ENCODE measurements at regions not wholly inside any gene's neighbourhood (a gene's known extent, or its start where the extent isn't known, plus 50 kb on each side); places are given as distances from the start of the nearest gene placed in this dataset.

GRCh38 chr17:15048381-15048780 is 216.7 kb downstream of the PMP22 start:
- TF ChIP-seq POLR2A (IDR thresholded peaks at IDR 0.05): no peak
- peak in 1 of 6 experiments; percentile 3 for TF ChIP-seq CTCF (IDR thresholded peaks at IDR 0.05)
